Mesendoderm (in vitro differentiated cells): ENCODE measurements at regions not wholly inside any gene's neighbourhood (a gene's known extent, or its start where the extent isn't known, plus 50 kb on each side); places are given as distances from the start of the nearest gene placed in this dataset.
"Not testable (repeated sequence)": the region's sequence is repeated elsewhere in the genome, so short reads cannot be mapped to it uniquely, and the experiment has no call there.

Experiments used
- DNase-seq: peaks from one replicate; pipeline ENCODE4 v3.0.0; 2013
- H2AK5ac ChIP-seq: 2 replicates; pipeline ENCODE4 v1.6.1; 2013; ENCODE audit warnings: low read length, inconsistent platforms
- H2BK120ac ChIP-seq: 2 replicates; pipeline ENCODE4 v1.6.1; 2013; ENCODE audit warnings: low read depth, mild to moderate bottlenecking, low read length, moderate library complexity, mixed read lengths
- H2BK15ac ChIP-seq: replicated peaks from 2 replicates; pipeline ENCODE4 v1.6.1; 2013; ENCODE audit warnings: low read depth, mild to moderate bottlenecking, moderate library complexity
- H2BK5ac ChIP-seq: 2 replicates; pipeline ENCODE4 v1.6.1; 2013; ENCODE audit warnings: low read length, inconsistent platforms
- H3K18ac ChIP-seq: 2 replicates; pipeline ENCODE4 v1.6.1; 2013; ENCODE audit warnings: mild to moderate bottlenecking, low read length, mixed read lengths
- H3K23ac ChIP-seq: one replicate; pipeline ENCODE4 v1.6.1; 2013; ENCODE audit warnings: low read length
- H3K27ac ChIP-seq: 2 replicates; pipeline ENCODE4 v1.5.1; 2013; ENCODE audit warnings: low read depth, mild to moderate bottlenecking, inconsistent platforms, low read length, moderate library complexity
- H3K27me3 ChIP-seq: 2 replicates; pipeline ENCODE4 v1.6.1; 2013; ENCODE audit warnings: low read length, control low read depth, mild to moderate bottlenecking, inconsistent platforms; ENCODE audit not compliant: insufficient read depth, poor library complexity
- H3K36me3 ChIP-seq: 2 replicates; pipeline ENCODE4 v1.6.1; 2013; ENCODE audit warnings: low read length, inconsistent platforms; ENCODE audit not compliant: control insufficient read depth, insufficient read depth
- H3K4ac ChIP-seq: one replicate; pipeline ENCODE4 v1.6.1; 2013; ENCODE audit warnings: low read depth, mild to moderate bottlenecking, low read length, moderate library complexity
- H3K4me1 ChIP-seq: 2 replicates; pipeline ENCODE4 v1.6.1; 2013; ENCODE audit warnings: low read depth, low read length, inconsistent platforms; ENCODE audit not compliant: control insufficient read depth
- H3K4me2 ChIP-seq: 2 replicates; pipeline ENCODE4 v1.6.1; 2013; ENCODE audit warnings: low read length
- H3K4me3 ChIP-seq: 2 replicates; pipeline ENCODE4 v1.5.1; 2013; ENCODE audit warnings: mild to moderate bottlenecking, low read length
- H3K56ac ChIP-seq: one replicate; pipeline ENCODE4 v1.6.1; 2013; ENCODE audit warnings: low read length
- H3K79me1 ChIP-seq: 2 replicates; pipeline ENCODE4 v1.6.1; 2013; ENCODE audit warnings: low read length, inconsistent platforms
- H3K79me2 ChIP-seq: 2 replicates; pipeline ENCODE4 v1.6.1; 2013; ENCODE audit warnings: mild to moderate bottlenecking, low read length; ENCODE audit not compliant: control insufficient read depth, insufficient read depth
- H3K9ac ChIP-seq: 2 replicates; pipeline ENCODE4 v1.6.1; 2013; ENCODE audit warnings: low read length, inconsistent platforms
- H4K5ac ChIP-seq: one replicate; pipeline ENCODE4 v1.6.1; 2013; ENCODE audit warnings: low read length
- H4K8ac ChIP-seq: one replicate; pipeline ENCODE4 v1.6.1; 2013; ENCODE audit warnings: low read depth, mild to moderate bottlenecking, control low read depth, low read length, moderate library complexity
- WGBS: extraction: QIAGEN DNeasy Blood & Tissue Kit; methylation state at CpG from one replicate; pipeline ENCODE4 v1.1.7; 2013; ENCODE audit warnings: low lambda C conversion rate, missing lambda C conversion rate; ENCODE audit not compliant: insufficient coverage; ENCODE audit errors: extremely low coverage; 5-methylcytosine and 5-hydroxymethylcytosine counted together

DNA sequence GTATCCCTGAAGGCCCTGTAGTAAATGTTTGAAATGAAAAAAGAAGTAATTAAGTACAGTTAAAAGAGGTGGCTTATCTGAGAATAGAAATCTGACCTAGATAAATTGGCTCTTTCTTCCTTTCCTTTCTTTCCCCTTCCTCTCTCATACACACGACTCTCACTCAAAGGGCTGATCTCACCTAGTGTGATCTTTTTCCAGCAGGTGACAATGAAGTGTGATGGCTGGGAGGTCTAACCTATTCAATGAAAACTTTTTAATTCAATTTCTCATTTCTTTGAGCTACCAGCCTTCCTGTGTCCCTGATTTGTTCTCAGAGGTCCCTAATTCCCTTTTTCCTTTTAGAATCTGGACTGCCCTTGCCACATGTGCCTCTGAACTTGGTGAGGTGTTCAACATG, 118.0 kb upstream of the RIMS1 start:
- Histone ChIP-seq H3K18ac (peak overlapping the region; percentile 31), H3K36me3 (no peaks in the 10 kb centered on the region), H2BK15ac (no peak overlapping the region), H3K79me1 (no peaks in the 10 kb centered on the region), H3K23ac (no peak overlapping the region), H3K79me2 (no peaks in the 10 kb centered on the region), H4K5ac (no peak overlapping the region), H3K4me2 (no peak overlapping the region), H2BK5ac (no peak overlapping the region), H3K4me3 (no peak overlapping the region), H3K56ac (peak overlapping the region; percentile 45), H2AK5ac (no peak overlapping the region), H3K27ac (peak overlapping the region; percentile 28), H3K4ac (no peak overlapping the region), H3K9ac (no peak overlapping the region), H2BK120ac (no peak overlapping the region), H3K27me3 (no peaks in the 10 kb centered on the region), H4K8ac (no peak overlapping the region), H3K4me1 (peaks cover 5% of the 10 kb centered on the region)
- DNase-seq = peak; percentile 71
- WGBS = no CpG with 5 or more reads among the region's 1 CpG

DNA sequence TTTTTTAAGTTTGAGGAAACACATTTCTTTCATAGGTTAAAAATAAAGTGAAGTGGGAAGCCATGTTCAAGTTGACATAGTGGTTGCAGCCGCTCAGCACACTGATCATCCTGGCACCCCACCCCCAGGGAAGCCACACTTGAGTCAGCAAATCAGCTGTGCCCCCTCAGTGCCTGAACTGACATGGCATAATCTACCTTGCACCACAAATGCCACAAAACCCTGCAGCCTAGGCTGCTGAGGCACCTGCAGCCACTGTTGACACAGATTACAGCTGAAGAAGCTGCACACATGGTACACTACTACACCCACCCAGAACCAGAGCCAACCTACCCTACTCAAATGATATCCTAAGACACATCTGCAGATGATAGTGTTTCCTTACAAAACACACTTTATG, 77.5 kb upstream of the RIMS1 start:
- Histone ChIP-seq H3K27ac (no peak overlapping the region), H3K79me1 (no peaks in the 10 kb centered on the region), H3K27me3 (no peaks in the 10 kb centered on the region), H3K4me1 (no peaks in the 10 kb centered on the region), H3K36me3 (no peaks in the 10 kb centered on the region), H3K23ac (no peak overlapping the region), H3K9ac (no peak overlapping the region), H3K18ac (no peak overlapping the region), H3K4me3 (no peak overlapping the region), H3K4me2 (no peak overlapping the region), H3K79me2 (no peaks in the 10 kb centered on the region), H4K5ac (no peak overlapping the region), H2BK15ac (no peak overlapping the region), H4K8ac (no peak overlapping the region), H3K56ac (no peak overlapping the region), H2AK5ac (no peak overlapping the region), H2BK120ac (no peak overlapping the region), H3K4ac (no peak overlapping the region), H2BK5ac (no peak overlapping the region)
- no CpG with 5 or more reads among the region's 1 CpG for WGBS
- no peak for DNase-seq

- Histone ChIP-seq H4K8ac (no peak overlapping the region), H3K27ac (no peak overlapping the region), H3K9ac (no peak overlapping the region), H3K4me3 (no peak overlapping the region), H3K36me3 (no peaks in the 10 kb centered on the region), H3K79me1 (no peaks in the 10 kb centered on the region), H3K4ac (no peak overlapping the region), H2BK120ac (no peak overlapping the region), H3K4me2 (no peak overlapping the region), H2BK5ac (no peak overlapping the region), H3K27me3 (no peaks in the 10 kb centered on the region), H3K18ac (no peak overlapping the region), H3K4me1 (no peaks in the 10 kb centered on the region), H3K79me2 (no peaks in the 10 kb centered on the region), H3K23ac (no peak overlapping the region), H2AK5ac (no peak overlapping the region), H3K56ac (no peak overlapping the region), H2BK15ac (no peak overlapping the region), H4K5ac (no peak overlapping the region)
- no CpG with 5 or more reads among the region's 1 CpG for WGBS
- DNase-seq = peak; percentile 1
Measured at GRCh38 chr6:71810880-71811279, 75.5 kb upstream of the RIMS1 start.

GRCh38 chr6:71822625-71823024, 63.7 kb upstream of the RIMS1 start:
- no peak overlapping the region for H3K4me2 ChIP-seq
- no peak overlapping the region for H3K4me3 ChIP-seq
- no peak overlapping the region for H2AK5ac ChIP-seq
- no peak overlapping the region for H2BK15ac ChIP-seq
- no peak overlapping the region for H3K23ac ChIP-seq
- no peak overlapping the region for H2BK120ac ChIP-seq
- no peak overlapping the region for H3K56ac ChIP-seq
- H3K9ac ChIP-seq = no peak overlapping the region
- H3K27ac ChIP-seq = no peak overlapping the region
- no peak overlapping the region for H2BK5ac ChIP-seq
- H4K5ac ChIP-seq = no peak overlapping the region
- H3K27me3 ChIP-seq = no peaks in the 10 kb centered on the region
- H3K36me3 ChIP-seq = no peaks in the 10 kb centered on the region
- H3K18ac ChIP-seq = no peak overlapping the region
- H4K8ac ChIP-seq = no peak overlapping the region
- no peak overlapping the region for H3K4ac ChIP-seq
- no peaks in the 10 kb centered on the region for H3K79me1 ChIP-seq
- H3K79me2 ChIP-seq = no peaks in the 10 kb centered on the region
- H3K4me1 ChIP-seq = no peaks in the 10 kb centered on the region
- no peak for DNase-seq
- no CpG with 5 or more reads among the region's 2 CpGs for WGBS

- not testable (repeated sequence) for H3K27ac ChIP-seq, H3K4me1 ChIP-seq, H2BK15ac ChIP-seq, H3K36me3 ChIP-seq, H3K23ac ChIP-seq, H2BK5ac ChIP-seq, H2AK5ac ChIP-seq, H3K18ac ChIP-seq, H2BK120ac ChIP-seq, H3K4me3 ChIP-seq, H4K5ac ChIP-seq, H3K4me2 ChIP-seq, H3K4ac ChIP-seq, H3K79me1 ChIP-seq, H3K27me3 ChIP-seq, H4K8ac ChIP-seq, DNase-seq, H3K9ac ChIP-seq, H3K79me2 ChIP-seq, H3K56ac ChIP-seq
- no CpG with 5 or more reads among the region's 25 CpGs for WGBS
Measured at GRCh38 chr6:71832110-71832764, 54.1 kb upstream of the RIMS1 start.
